ENCODE measurements at regions not wholly inside any gene's neighbourhood (a gene's known extent, or its start where the extent isn't known, plus 50 kb on each side); places are given as distances from the start of the nearest gene placed in this dataset.

- TF ChIP-seq, protein P1, sequence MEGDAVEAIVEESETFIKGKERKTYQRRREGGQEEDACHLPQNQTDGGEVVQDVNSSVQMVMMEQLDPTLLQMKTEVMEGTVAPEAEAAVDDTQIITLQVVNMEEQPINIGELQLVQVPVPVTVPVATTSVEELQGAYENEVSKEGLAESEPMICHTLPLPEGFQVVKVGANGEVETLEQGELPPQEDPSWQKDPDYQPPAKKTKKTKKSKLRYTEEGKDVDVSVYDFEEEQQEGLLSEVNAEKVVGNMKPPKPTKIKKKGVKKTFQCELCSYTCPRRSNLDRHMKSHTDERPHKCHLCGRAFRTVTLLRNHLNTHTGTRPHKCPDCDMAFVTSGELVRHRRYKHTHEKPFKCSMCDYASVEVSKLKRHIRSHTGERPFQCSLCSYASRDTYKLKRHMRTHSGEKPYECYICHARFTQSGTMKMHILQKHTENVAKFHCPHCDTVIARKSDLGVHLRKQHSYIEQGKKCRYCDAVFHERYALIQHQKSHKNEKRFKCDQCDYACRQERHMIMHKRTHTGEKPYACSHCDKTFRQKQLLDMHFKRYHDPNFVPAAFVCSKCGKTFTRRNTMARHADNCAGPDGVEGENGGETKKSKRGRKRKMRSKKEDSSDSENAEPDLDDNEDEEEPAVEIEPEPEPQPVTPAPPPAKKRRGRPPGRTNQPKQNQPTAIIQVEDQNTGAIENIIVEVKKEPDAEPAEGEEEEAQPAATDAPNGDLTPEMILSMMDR (IDR thresholded peaks at IDR 0.05; ENCODE audit: low read length), result no peak
- no peak for TF ChIP-seq EZH2 (IDR thresholded peaks at IDR 0.05; ENCODE audit: borderline replicate concordance, low read length)
These were observed 120.2 kb upstream of the GK2 start for GRCh38 chr4:79528241-79528706.
